A549 (cell line): ENCODE measurements at regions not wholly inside any gene's neighbourhood (a gene's known extent, or its start where the extent isn't known, plus 50 kb on each side); places are given as distances from the start of the nearest gene placed in this dataset.

Experiments used
- ATAC-seq, 2 experiments: fragments of 200-7000 bp in 1 of 2; fragments of >200 bp in 1 of 2; cut with Nextera tagmentation in 1 of 2; cut with Tn5 transposase in 1 of 2; 3 replicates each; pipeline versions ENCODE4 v1.8.0 to v1.9.1; 2018 to 2020; ENCODE audit warnings: mild to moderate bottlenecking in 1 of 2, moderate library complexity in 1 of 2
- CTCF ChIA-PET: fragments of 300-600 bp; sonication (Branson Sonifier 250); formaldehyde crosslinking; extraction: SDS; loops from one replicate; lab custom pipeline; 2021; ENCODE audit warnings: antibody characterized with exemption, inconsistent platforms; lab: Yijun Ruan, JAX
- POLR2A ChIA-PET: fragments of 350-600 bp; formaldehyde crosslinking; extraction: SDS; loops from one replicate; lab custom pipeline; 2021; ENCODE audit warnings: antibody characterized with exemption, inconsistent platforms; lab: Yijun Ruan, JAX
- DNase-seq, 2 experiments: peaks; one replicate each; pipeline versions ENCODE4 v3.0.0 to v3.0.0-alpha.2; 2011 to 2016; ENCODE audit warnings: low read depth in 1 of 2, low spot score in 1 of 2
- FAIRE-seq: peaks from 2 replicates; lab custom pipeline; 2011; peaks lifted over from hg19 to GRCh38; lab: Jason Lieb, UNC
- H3K27ac ChIP-seq, 2 experiments: fragments of >200 bp; sonication (Bioruptor Twin); formaldehyde crosslinking; 3 replicates each; pipeline ENCODE4 v1.5.1; 2016 to 2017
- H3K4me1 ChIP-seq: fragments of >200 bp; sonication (Bioruptor Twin); formaldehyde crosslinking; 3 replicates; pipeline ENCODE4 v1.6.1; 2016
- H3K4me2 ChIP-seq: fragments of >200 bp; sonication (Bioruptor Twin); formaldehyde crosslinking; 3 replicates; pipeline ENCODE4 v1.6.1; 2016
- H3K4me3 ChIP-seq: fragments of >200 bp; sonication (Bioruptor Twin); formaldehyde crosslinking; 3 replicates; pipeline ENCODE4 v1.5.1; 2016
- H3K9me3 ChIP-seq: fragments of >200 bp; sonication (Bioruptor Twin); formaldehyde crosslinking; 3 replicates; pipeline ENCODE4 v1.6.1; 2016
- CBX8 ChIP-seq: fragments of 200-600 bp; sonication (generic); IDR thresholded peaks from 2 replicates; pipeline ENCODE4 v1.6.1; 2016
- CTCF ChIP-seq: fragments of >200 bp; sonication (Bioruptor Twin); formaldehyde crosslinking; IDR thresholded peaks from 3 replicates; pipeline ENCODE4 v1.5.1; 2016
- EP300 ChIP-seq, 2 experiments: fragments of >200 bp; sonication (Bioruptor Twin); formaldehyde crosslinking; IDR thresholded peaks; 2 replicates in 1 of 2; 3 replicates in 1 of 2; pipeline ENCODE4 v1.6.1; 2016 to 2017
- HDAC2 ChIP-seq: fragments of 200-600 bp; sonication (generic); IDR thresholded peaks from 2 replicates; pipeline ENCODE4 v1.6.1; 2016
- HMGXB4 ChIP-seq: fragments of 250-450 bp; sonication (Bioruptor Pico); IDR thresholded peaks from 2 replicates; pipeline ENCODE4 v1.5.0; 2021; ENCODE audit warnings: mild to moderate bottlenecking, moderate library complexity, borderline replicate concordance
- HOXA7 ChIP-seq: fragments of 250-450 bp; sonication (Bioruptor Pico); IDR thresholded peaks from 2 replicates; pipeline ENCODE4 v1.5.0; 2020; ENCODE audit warnings: mild to moderate bottlenecking, moderate library complexity
- HOXB13 ChIP-seq: fragments of 250-450 bp; sonication (Bioruptor Pico); IDR thresholded peaks from 2 replicates; pipeline ENCODE4 v1.5.0; 2020; ENCODE audit warnings: low read depth, mild to moderate bottlenecking, moderate library complexity
- KDM1A ChIP-seq: fragments of 200-600 bp; sonication (generic); IDR thresholded peaks from 2 replicates; pipeline ENCODE4 v1.6.1; 2016; ENCODE audit warnings: low read depth, mild to moderate bottlenecking
- KDM5A ChIP-seq: fragments of 200-600 bp; sonication (generic); IDR thresholded peaks from 2 replicates; pipeline ENCODE4 v1.6.1; 2016; ENCODE audit warnings: antibody characterized with exemption, mild to moderate bottlenecking
- MAX ChIP-seq: IDR thresholded peaks from 2 replicates; pipeline ENCODE4 v1.6.1; 2012
- MYC ChIP-seq: IDR thresholded peaks from 2 replicates; pipeline ENCODE4 v1.6.1; 2012; ENCODE audit warnings: mild to moderate bottlenecking, inconsistent platforms, low read length, improper control_type of control experiment, borderline replicate concordance
- NFE2L2 ChIP-seq: fragments of 150-350 bp; conservative IDR thresholded peaks from 2 replicates; pipeline ENCODE4 v1.6.1; 2014; ENCODE audit warnings: low read length
- NPAS2 ChIP-seq: fragments of 250-450 bp; sonication (Bioruptor Pico); IDR thresholded peaks from 2 replicates; pipeline ENCODE4 v1.8.0; 2022; ENCODE audit warnings: mild to moderate bottlenecking, moderate library complexity, borderline replicate concordance
- POLR2A ChIP-seq: IDR thresholded peaks from 2 replicates; pipeline ENCODE4 v1.6.1; 2012; ENCODE audit warnings: mild to moderate bottlenecking, low read length
- RCOR1 ChIP-seq: fragments of 150-350 bp; IDR thresholded peaks from 2 replicates; pipeline ENCODE4 v1.6.1; 2014; ENCODE audit warnings: antibody characterized with exemption, low read length, low read depth
- RNF2 ChIP-seq: fragments of 200-600 bp; sonication (generic); IDR thresholded peaks from 2 replicates; pipeline ENCODE4 v1.6.1; 2016; ENCODE audit warnings: low read depth, mild to moderate bottlenecking, antibody characterized with exemption, moderate library complexity, borderline replicate concordance
- TFCP2L1 ChIP-seq: fragments of 250-450 bp; sonication (Bioruptor Pico); IDR thresholded peaks from 2 replicates; pipeline ENCODE4 v1.5.0; 2021; ENCODE audit warnings: mild to moderate bottlenecking
- TP53 ChIP-seq: fragments of 250-450 bp; sonication (Bioruptor Pico); IDR thresholded peaks from 2 replicates; pipeline ENCODE4 v1.5.0; 2021; ENCODE audit warnings: mild to moderate bottlenecking, moderate library complexity
- USF2 ChIP-seq: fragments of 450-650 bp; IDR thresholded peaks from 2 replicates; pipeline ENCODE4 v1.6.1; 2014; ENCODE audit warnings: antibody characterized with exemption
- ZFP36 ChIP-seq: fragments of 450-650 bp; IDR thresholded peaks from 2 replicates; pipeline ENCODE4 v1.6.1; 2014; ENCODE audit warnings: borderline replicate concordance; ENCODE audit not compliant: partially characterized antibody
- ZNF302 ChIP-seq: fragments of 250-450 bp; sonication (Bioruptor Pico); IDR thresholded peaks from 2 replicates; pipeline ENCODE4 v1.9.0; 2021; ENCODE audit warnings: inconsistent platforms, mild to moderate bottlenecking, moderate library complexity
- WGBS: methylation state at CpG from one replicate; pipeline ENCODE4 v1.1.6; 2017; ENCODE audit errors: missing lambda C conversion rate; 5-methylcytosine and 5-hydroxymethylcytosine counted together

GRCh38 chr15:30783019-30783418, 120.7 kb upstream of the FAN1 start:
- CTCF ChIA-PET: interaction anchor here (0.6 to 0.8 kb wide), 3 partner anchors 9 to 136 kb away, joined by 3 to 5 read pairs (median 3); no protein-coding TSS in a partner anchor
- no peak for ATAC-seq
- no peak overlapping the region for H3K4me2 ChIP-seq
- H3K9me3 ChIP-seq: peaks cover 9% of the 10 kb centered on the region; the same call in 1 of the 3 replicates
- H3K4me1 ChIP-seq: no peaks in the 10 kb centered on the region
- no peak for FAIRE-seq
- no peak overlapping the region for H3K4me3 ChIP-seq
- TF ChIP-seq HOXA7 (CRISPR knock-in tag): no peak
- TF ChIP-seq NFE2L2: no peak
- DNase-seq: no peak
- WGBS: 87% methylated on average over 17 of the region's 17 CpGs
- POLR2A ChIA-PET: no interaction called here
- no peak overlapping the region for H3K27ac ChIP-seq

GRCh38 chr15:30788595-30788994, 115.1 kb upstream of the FAN1 start:
- FAIRE-seq: no peak
- H3K4me3 ChIP-seq: no peak overlapping the region
- DNase-seq: no peak
- no peak overlapping the region for H3K4me2 ChIP-seq
- TF ChIP-seq RCOR1: no peak
- no peak for TF ChIP-seq KDM5A
- no peak for TF ChIP-seq USF2
- no peak for TF ChIP-seq HDAC2
- TF ChIP-seq TP53 (CRISPR knock-in tag): no peak
- TF ChIP-seq KDM1A: no peak
- TF ChIP-seq MAX: no peak
- no peak for TF ChIP-seq EP300 (IDR thresholded peaks at IDR 0.05)
- no peak for TF ChIP-seq POLR2A
- TF ChIP-seq CBX8: no peak
- TF ChIP-seq CTCF: no peak
- no peak for TF ChIP-seq MYC
- TF ChIP-seq RNF2: no peak
- no peak for TF ChIP-seq ZNF302
- TF ChIP-seq ZFP36: no peak
- no peak for TF ChIP-seq NPAS2 (CRISPR knock-in tag)
- TF ChIP-seq HOXB13 (CRISPR knock-in tag): no peak
- TF ChIP-seq HMGXB4: no peak
- no peak for TF ChIP-seq NFE2L2
- no peak for TF ChIP-seq TFCP2L1 (CRISPR knock-in tag)
- ChIA-PET POLR2A (no interaction called here), CTCF (no interaction called here)
- no peaks in the 10 kb centered on the region for H3K4me1 ChIP-seq
- no peak for ATAC-seq
- H3K9me3 ChIP-seq: no peaks in the 10 kb centered on the region
- no peak overlapping the region for H3K27ac ChIP-seq
